Stimulated activated CD8-positive, alpha-beta memory T cell treated with anti-CD3 and anti-CD28 coated beads, Interleukin-15, amount 100 ng/mL, for 1 hour (primary cell): ENCODE measurements at regions not wholly inside any gene's neighbourhood (a gene's known extent, or its start where the extent isn't known, plus 50 kb on each side); places are given as distances from the start of the nearest gene placed in this dataset.

Experiments
- DNase-seq: peaks from one replicate; pipeline ENCODE4 v3.0.0-alpha.2; 2020; ENCODE audit warnings: low read depth

GRCh38 chr10:21203473-21204107 lies 306.5 kb upstream of the NEBL start:
- no peak for DNase-seq

GRCh38 chr10:21202776-21203462 lies 305.8 kb upstream of the NEBL start:
- DNase-seq, result no peak

- DNase-seq, result no peak
Observed at GRCh38 chr10:21199501-21199900, 302.4 kb upstream of the NEBL start.

- no peak for DNase-seq
Observed at GRCh38 chr10:21197838-21198237, 300.7 kb upstream of the NEBL start.

GRCh38 chr10:21196822-21197395 lies 299.8 kb upstream of the NEBL start:
- no peak for DNase-seq

GRCh38 chr10:21195252-21195651 lies 298.1 kb upstream of the NEBL start:
- DNase-seq, result no peak

- DNase-seq, result no peak
Observed at GRCh38 chr10:21194510-21194993, 297.4 kb upstream of the NEBL start.

GRCh38 chr10:21193196-21193595 lies 296.1 kb upstream of the NEBL start:
- DNase-seq, result no peak

GRCh38 chr10:21191512-21191911 lies 294.4 kb upstream of the NEBL start:
- DNase-seq, result no peak

- DNase-seq, result no peak
Observed at GRCh38 chr10:21184984-21185383, 287.9 kb upstream of the NEBL start.

GRCh38 chr10:21184216-21184615 lies 287.1 kb upstream of the NEBL start:
- DNase-seq, result no peak

- DNase-seq, result no peak
Observed at GRCh38 chr10:21183025-21183424, 285.9 kb upstream of the NEBL start.

GRCh38 chr10:21181451-21181850 lies 284.3 kb upstream of the NEBL start:
- DNase-seq, result no peak

GRCh38 chr10:21180604-21181003 lies 283.5 kb upstream of the NEBL start:
- no peak for DNase-seq

- DNase-seq, result no peak
Observed at GRCh38 chr10:21176934-21177480, 279.9 kb upstream of the NEBL start.

GRCh38 chr10:21175797-21176196 lies 278.7 kb upstream of the NEBL start:
- DNase-seq, result no peak

GRCh38 chr10:21174715-21175495 lies 277.8 kb upstream of the NEBL start:
- no peak for DNase-seq

- no peak for DNase-seq
Observed at GRCh38 chr10:21173802-21174714, 276.9 kb upstream of the NEBL start.

GRCh38 chr10:21172930-21173801 lies 276.1 kb upstream of the NEBL start:
- DNase-seq, result no peak

- DNase-seq, result no peak
Observed at GRCh38 chr10:21172542-21172929, 275.4 kb upstream of the NEBL start.
